ENCODE measurements at regions not wholly inside any gene's neighbourhood (a gene's known extent, or its start where the extent isn't known, plus 50 kb on each side); places are given as distances from the start of the nearest gene placed in this dataset.

DNA sequence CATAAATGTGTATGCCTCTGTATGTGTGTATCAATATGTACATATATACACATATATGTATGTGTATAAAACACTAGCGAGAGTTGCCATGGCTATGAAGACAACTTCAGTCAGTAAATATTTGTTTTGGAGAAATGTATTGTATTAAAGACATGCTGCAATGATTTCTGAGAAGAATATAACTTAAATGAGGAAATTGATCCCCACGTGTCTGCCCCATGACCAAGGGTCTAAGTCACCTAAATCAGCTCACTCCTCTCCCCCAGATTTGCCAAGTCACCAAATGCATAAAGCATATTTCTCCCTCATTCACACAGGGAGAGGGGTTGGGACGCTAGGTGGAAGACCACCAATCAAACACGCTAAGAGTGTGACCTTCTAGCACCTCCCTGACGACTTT lies 58.3 kb upstream of the LYST start:
- no peak for DNase-seq (ENCODE audit: low read depth, low spot score)

DNA sequence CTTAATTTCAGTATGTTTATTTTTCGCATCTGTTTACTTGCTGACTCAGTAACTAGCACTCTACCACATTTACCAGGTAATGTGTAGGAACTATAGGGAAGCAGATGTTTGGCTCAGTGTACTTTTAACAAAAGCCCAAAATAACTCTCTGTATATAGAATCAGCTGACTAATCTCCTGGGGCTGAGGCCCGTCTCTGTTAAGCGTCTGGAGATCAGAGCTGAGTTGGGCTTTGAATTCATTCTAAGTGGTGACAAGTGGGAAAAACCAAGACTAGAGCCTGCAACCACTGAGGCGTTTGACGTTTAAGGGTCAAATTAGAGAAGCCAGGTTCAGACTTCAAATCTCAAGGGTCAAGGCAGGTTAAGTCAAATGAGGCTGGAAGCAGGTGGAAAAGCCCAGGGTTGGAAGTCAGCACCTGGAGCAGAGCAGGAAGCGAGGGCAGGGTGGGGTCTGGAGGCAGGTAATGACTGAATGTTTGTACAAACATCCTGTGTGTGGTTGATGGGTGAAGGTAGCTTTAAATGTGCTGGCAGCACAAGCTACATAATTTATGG lies 56.8 kb upstream of the LYST start:
- DNase-seq (ENCODE audit: low read depth, low spot score) = no peak

DNA sequence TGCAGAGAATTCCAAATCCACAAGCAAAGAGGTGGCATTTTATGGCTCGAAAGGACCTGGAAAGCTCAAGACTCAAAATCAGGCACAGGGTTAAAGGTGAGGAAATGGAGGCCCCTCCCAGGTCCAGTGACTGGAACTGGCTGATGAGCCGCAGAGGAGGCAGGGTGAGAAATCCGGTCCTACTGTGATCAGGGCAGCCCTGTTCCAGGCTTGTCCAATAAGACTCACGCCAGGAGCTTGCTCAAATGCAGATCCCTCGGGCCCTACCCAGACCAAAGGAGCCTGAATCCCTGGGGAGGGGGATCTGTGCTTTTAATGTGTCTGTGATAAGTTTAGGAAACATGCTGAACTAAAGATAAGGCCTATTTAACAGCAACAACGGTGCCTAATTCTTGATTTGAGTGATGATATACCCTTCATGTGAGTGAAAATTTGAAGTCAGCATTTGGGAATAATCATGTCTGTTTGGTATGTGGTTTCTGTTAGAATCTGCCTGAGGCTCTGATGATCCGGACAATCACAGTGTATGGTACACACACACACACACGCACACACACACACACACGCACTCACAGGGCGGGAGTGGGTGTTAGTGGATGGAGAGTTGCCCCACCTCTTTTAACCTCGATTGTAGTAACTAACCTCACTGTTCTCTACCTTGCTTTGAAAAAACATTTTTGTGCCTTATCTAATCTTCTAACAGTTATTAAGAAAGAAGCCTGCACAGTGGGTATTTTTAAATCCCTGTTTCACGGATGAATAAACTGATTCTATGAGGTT lies 54.1 kb upstream of the LYST start:
- DNase-seq (ENCODE audit: low read depth, low spot score) = no peak

DNA sequence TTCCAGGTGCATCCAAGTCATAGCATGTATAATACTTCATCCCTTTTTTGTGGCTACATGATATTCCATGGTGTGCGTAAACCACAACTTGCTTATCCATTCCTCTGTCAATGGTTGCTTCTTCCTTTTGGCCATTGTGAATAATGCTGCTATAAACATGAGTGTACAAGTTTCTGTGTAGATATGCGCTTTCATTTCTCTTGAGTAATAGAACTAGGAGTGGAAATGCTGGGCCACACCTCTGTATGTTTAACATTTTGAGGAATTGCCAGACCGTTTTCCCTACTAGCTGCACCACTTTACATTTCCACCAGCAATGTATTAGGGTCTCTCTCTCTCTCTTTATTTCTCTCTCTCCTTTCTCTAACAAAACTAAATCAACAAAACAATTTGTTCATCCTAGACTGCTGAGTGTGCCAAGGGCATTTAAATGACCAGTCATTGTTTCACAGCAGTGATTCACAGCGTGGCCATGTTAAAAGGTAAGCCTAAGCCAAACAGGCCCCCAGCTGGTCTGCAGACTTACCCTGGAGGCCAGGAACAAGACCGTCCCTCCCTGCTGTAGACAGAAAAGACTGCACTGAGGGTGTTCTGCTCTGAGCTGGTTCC lies 53.2 kb upstream of the LYST start:
- DNase-seq (ENCODE audit: low read depth, low spot score) = no peak

DNA sequence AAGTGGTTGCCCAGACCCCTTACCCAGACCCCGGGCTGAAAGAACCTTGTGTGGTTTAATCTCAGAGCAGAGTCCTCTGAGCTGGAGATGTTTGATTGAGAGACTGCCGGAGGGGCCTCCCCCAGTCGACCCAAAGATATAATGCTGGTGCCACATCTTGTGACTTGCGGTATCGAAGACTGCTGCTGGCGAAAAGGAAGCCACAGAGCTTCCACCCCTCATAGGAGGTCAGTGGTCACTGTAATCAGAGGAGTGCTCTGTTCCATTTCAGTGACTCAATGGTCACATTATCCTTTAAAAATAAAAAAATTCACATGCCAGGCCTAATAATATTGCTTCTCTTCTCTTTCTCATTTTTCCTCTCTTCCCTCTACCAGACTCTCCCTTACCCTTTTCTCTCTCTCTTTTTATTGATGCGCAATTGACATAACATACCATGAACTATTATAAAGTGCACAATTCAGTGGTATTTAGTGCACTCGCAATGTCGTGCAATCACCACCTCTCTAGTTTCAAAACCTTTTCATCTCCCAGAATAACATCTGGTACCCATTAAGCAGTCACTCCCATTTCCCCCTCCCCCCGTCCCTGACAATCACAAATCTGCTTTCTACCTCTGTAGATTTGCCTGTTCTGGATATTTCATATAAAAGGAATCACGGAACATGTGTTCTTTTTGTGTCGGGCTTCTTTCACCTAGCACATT lies 52.6 kb upstream of the LYST start:
- no peak for DNase-seq (ENCODE audit: low read depth, low spot score)

DNA sequence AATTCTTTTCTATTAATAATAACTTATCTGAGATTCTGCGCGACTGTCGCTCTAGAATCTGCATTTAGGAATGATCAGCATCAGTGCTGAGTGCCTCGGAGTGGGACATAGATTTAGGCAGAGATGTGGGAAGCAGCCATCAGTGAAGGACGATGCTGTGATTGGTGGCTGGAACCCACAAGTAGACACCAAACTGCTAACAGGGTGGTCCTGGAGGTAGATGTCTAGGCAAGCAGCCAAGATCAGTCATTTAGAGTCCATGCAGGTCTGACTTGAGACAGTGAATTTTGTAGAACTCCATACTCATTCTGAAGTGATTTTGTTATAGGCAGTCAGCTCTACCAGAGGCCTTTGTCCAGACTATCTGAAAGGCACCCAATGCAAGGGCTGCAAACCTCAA lies 51.8 kb upstream of the LYST start:
- no peak for DNase-seq (ENCODE audit: low read depth, low spot score)

DNA sequence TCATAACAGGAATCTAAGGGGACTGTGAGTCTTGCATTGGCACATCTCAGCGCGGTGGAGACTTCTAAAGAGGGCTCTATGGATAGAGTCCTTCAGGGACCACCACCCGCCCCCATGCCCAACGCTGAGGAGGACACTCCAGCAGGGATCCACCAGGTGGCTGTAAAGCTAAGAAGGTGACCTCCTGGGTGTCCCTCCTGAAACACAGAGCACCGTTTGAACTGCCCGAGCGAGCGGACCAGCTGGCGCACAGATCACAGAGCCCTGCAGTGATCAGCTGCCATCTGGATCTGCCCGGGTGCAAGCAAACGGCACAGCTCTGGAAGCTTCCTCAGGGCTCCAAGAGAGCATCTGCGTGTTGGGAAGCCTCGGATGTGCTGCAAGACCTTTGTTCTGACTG lies 51.3 kb upstream of the LYST start:
- DNase-seq (ENCODE audit: low read depth, low spot score) = no peak

DNA sequence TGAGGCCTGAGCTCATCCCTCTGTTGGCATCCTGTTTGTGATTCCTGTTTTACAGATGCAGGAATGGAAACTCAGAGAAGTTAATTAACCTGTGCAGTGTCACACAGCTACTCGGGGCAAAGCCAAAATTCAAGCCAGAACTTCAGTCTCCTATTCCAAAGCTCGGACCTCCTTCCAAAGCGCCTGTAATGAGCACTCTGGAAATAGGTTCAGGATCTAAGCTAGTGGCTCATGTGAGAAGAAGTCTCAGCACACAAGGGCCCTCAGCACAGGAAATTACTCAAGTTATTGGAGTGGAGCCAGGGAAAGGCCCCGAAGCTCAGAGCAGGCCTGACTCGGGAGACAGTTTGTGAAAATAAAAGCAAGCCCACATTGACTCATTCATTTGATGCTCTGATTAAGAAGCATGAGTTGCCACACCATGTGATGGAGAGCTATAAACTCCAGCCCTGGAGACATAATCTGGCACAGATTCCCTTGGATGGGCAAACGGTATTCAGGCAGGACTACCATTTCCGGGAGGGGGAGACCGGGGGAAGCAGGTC lies 50.6 kb upstream of the LYST start:
- peak; percentile 39 for DNase-seq (ENCODE audit: low read depth, low spot score)
